Breast epithelium (tissue), 4 donors: ENCODE measurements at regions not wholly inside any gene's neighbourhood (a gene's known extent, or its start where the extent isn't known, plus 50 kb on each side); places are given as distances from the start of the nearest gene placed in this dataset.

Source experiments
- DNase-seq, 2 donors: peaks; one replicate each; pipeline ENCODE4 v3.0.0-alpha.2; 2019; ENCODE audit warnings: low spot score in 2 of 2
- H3K27ac ChIP-seq, 2 donors: fragments of 200-600 bp; sonication (generic) in 1 of 2; one replicate each; pipeline ENCODE4 v1.5.1; 2016 to 2019; ENCODE audit warnings: mild to moderate bottlenecking in 1 of 2
- H3K27me3 ChIP-seq, 2 donors: fragments of 200-600 bp; sonication (generic) in 1 of 2; one replicate each; pipeline versions ENCODE4 v1.5.1 to v1.6.0; 2017 to 2019; ENCODE audit warnings: control low read depth in 1 of 2, mild to moderate bottlenecking in 1 of 2
- H3K36me3 ChIP-seq: fragments of 200-600 bp; one replicate; pipeline ENCODE4 v1.5.1; 2019
- H3K4me1 ChIP-seq, 2 donors: fragments of 200-600 bp; sonication (generic); one replicate each; pipeline ENCODE4 v1.5.1; 2016 to 2019; ENCODE audit warnings: control low read depth in 1 of 2
- H3K4me3 ChIP-seq, 3 donors: fragments of 200-600 bp; sonication (generic); 1 replicate in 2 of 3; 2 replicates in 1 of 3; pipeline ENCODE4 v1.5.1; 2016 to 2019; ENCODE audit warnings: mild to moderate bottlenecking in 3 of 3, moderate library complexity in 2 of 3
- H3K9me3 ChIP-seq, 2 donors: fragments of 200-600 bp; sonication (generic) in 1 of 2; one replicate each; pipeline ENCODE4 v1.5.1; 2016 to 2019; ENCODE audit warnings: control low read depth in 1 of 2
- CTCF ChIP-seq, 3 donors: fragments of 450-650 bp; IDR thresholded peaks; one replicate each; pipeline ENCODE4 v1.5.1; 2016 to 2017; ENCODE audit warnings: antibody characterized with exemption in 3 of 3, mild to moderate bottlenecking in 3 of 3, moderate library complexity in 3 of 3
- POLR2A ChIP-seq: fragments of 450-650 bp; IDR thresholded peaks from one replicate; pipeline ENCODE4 v1.6.1; 2016; ENCODE audit warnings: antibody characterized with exemption, mild to moderate bottlenecking, moderate library complexity
- POLR2AphosphoS5 ChIP-seq, 3 donors: sonication (generic); formaldehyde crosslinking; IDR thresholded peaks; one replicate each; pipeline ENCODE4 v1.6.1; 2017; ENCODE audit warnings: antibody characterized with exemption in 3 of 3
- intact Hi-C: fragments of 100-400 bp; cut with DNase I; formaldehyde crosslinking; loops from one replicate; pipeline ENCODE4 v1.15.1; 2023; ENCODE audit warnings: low total_unique reads

DNA sequence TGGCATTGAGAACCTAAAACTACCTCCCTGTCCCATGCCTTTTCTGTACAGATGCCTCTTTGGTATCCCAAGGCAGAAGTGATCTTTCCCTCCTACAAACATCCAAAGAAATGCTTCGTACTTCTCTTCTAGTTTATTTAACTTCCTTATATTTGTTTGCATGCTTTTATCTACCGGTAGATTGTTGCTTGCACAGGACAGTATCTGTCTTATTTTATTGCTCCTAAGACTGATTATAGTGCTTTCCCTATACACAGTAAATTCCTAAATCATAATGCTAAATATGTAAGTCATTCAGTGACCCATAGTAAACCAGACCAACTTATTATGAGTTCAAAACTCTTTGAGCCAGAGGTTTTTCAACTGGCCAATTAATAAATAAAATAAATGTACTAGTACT is 156.9 kb downstream of the PRELID2 start:
- intact Hi-C loops, result loop anchor here (10.0 kb wide), 1 partner anchor 163 kb away; no protein-coding TSS in a partner anchor

DNA sequence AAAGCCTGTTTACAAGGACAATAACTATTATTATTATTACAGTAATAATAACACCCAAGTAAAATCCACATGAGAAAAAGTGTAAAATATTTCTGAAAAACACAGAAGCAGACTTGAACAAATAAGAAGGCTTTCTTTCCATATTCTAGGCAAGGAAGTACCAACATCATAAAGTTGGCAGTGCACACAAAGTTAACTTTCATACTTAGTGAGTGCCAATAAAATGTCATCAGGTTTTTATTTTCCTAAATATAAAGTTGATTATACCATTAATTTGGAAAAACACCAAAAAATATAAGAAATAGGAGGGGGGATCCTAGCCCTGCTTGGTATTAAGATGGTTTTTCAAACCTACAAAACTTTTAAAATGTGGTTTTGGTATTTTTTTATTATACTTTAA is 161.4 kb downstream of the PRELID2 start:
- H3K36me3 ChIP-seq, result no peaks in the 10 kb centered on the region
- H3K4me1 ChIP-seq, result no peaks in the 10 kb centered on the region
- TF ChIP-seq CTCF (IDR thresholded peaks at IDR 0.05) (no peak), POLR2A (no peak), POLR2AphosphoS5 (IDR thresholded peaks at IDR 0.05) (no peak)
- no peaks in the 10 kb centered on the region for H3K27me3 ChIP-seq
- intact Hi-C loops, result loop anchor here (10.0 kb wide), 1 partner anchor 159 kb away; no protein-coding TSS in a partner anchor
- no peak overlapping the region for H3K4me3 ChIP-seq
- no peak overlapping the region for H3K27ac ChIP-seq
- no peak for DNase-seq
- no peaks in the 10 kb centered on the region for H3K9me3 ChIP-seq

More for the DNA sequence above, 156.9 kb downstream of the PRELID2 start:
- no peaks in the 10 kb centered on the region for H3K36me3 ChIP-seq
- no peak for TF ChIP-seq POLR2A
- TF ChIP-seq CTCF (IDR thresholded peaks at IDR 0.05), result no peak
- no peaks in the 10 kb centered on the region for H3K9me3 ChIP-seq
- H3K27me3 ChIP-seq, result no peaks in the 10 kb centered on the region
- DNase-seq, result no peak
- no peak overlapping the region for H3K27ac ChIP-seq
- H3K4me3 ChIP-seq, result no peak overlapping the region
- H3K4me1 ChIP-seq, result no peaks in the 10 kb centered on the region

DNA sequence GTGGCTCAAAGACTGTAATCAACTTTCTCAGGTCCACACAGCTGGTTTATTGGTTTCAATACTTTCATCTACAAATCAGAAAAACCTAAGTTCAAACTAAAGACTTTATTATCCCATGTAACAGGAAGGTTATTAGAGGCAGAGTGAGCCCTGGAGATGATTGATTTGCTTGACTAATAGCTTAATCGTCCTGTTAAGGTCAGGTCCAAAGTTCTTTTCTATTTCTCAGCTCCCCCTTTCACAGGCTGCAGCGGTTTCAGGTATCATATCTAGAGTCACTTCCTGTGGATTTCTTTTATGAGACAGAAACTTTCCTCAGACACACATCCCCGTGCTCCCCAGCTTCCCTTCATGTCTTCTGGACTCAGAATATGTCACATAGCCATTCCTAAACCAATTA is 166.4 kb downstream of the PRELID2 start:
- DNase-seq, result no peak
- H3K36me3 ChIP-seq, result no peaks in the 10 kb centered on the region
- no peaks in the 10 kb centered on the region for H3K9me3 ChIP-seq
- TF ChIP-seq CTCF (IDR thresholded peaks at IDR 0.05), result no peak
- no peak for TF ChIP-seq POLR2A
- no peak for TF ChIP-seq POLR2AphosphoS5 (IDR thresholded peaks at IDR 0.05)
- no peak overlapping the region for H3K4me3 ChIP-seq
- intact Hi-C loops, result no loop called here
- H3K27me3 ChIP-seq, result no peaks in the 10 kb centered on the region
- no peak overlapping the region for H3K27ac ChIP-seq
- H3K4me1 ChIP-seq, result no peaks in the 10 kb centered on the region

DNA sequence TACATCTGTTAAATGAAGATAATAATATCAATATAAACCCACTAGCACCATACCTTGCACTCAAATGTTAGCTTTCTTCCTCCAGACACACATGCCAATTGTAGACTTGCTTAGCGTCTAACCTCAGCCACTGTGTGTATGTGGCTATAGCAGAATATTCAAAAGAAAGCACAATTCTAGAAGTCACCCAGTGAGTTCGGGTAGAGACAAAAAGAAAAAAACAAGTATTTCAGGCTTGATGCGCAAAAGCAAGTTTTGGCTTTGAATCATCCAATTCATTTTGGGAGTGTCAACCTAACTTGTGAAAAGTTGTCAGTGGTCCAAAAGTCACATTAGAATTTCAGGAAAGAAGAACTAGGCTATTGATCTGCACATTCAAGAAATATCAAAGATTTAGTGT is 167.4 kb downstream of the PRELID2 start:
- no peaks in the 10 kb centered on the region for H3K36me3 ChIP-seq
- intact Hi-C loops, result no loop called here
- no peak for DNase-seq
- H3K27me3 ChIP-seq, result no peaks in the 10 kb centered on the region
- H3K9me3 ChIP-seq, result no peaks in the 10 kb centered on the region
- H3K27ac ChIP-seq, result no peak overlapping the region
- H3K4me1 ChIP-seq, result no peaks in the 10 kb centered on the region
- TF ChIP-seq POLR2AphosphoS5 (IDR thresholded peaks at IDR 0.05), result no peak
- TF ChIP-seq CTCF (IDR thresholded peaks at IDR 0.05), result no peak
- no peak for TF ChIP-seq POLR2A
- H3K4me3 ChIP-seq, result no peak overlapping the region

DNA sequence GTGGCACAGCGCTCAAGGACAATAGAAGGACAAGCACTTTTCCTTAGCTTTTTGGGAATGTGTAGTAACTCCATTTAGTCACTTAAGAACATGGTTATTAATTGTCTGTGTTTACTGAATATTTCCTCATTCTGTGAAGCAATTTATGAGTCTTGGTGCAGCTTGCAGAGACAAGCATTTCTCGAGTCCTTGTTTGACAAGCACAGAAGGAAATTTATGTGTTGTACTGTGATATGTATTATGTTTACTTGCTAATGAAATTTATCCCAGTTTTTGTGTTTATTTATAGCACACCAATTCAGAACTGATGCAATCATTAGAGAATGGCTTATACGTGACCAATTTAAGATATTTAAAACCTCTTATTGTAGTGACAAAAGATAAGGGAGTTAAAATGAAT is 168.6 kb downstream of the PRELID2 start:
- Histone ChIP-seq H3K9me3 (no peaks in the 10 kb centered on the region), H3K27me3 (no peaks in the 10 kb centered on the region), H3K4me1 (no peaks in the 10 kb centered on the region), H3K4me3 (no peak overlapping the region), H3K36me3 (no peaks in the 10 kb centered on the region), H3K27ac (no peak overlapping the region)
- no peak for TF ChIP-seq POLR2AphosphoS5 (IDR thresholded peaks at IDR 0.05)
- DNase-seq, result no peak
- intact Hi-C loops, result no loop called here
